Activated T-cell treated with anti-CD3 and anti-CD28 coated beads for 24 hours (primary cell): ENCODE measurements at regions not wholly inside any gene's neighbourhood (a gene's known extent, or its start where the extent isn't known, plus 50 kb on each side); places are given as distances from the start of the nearest gene placed in this dataset.
"Not testable (repeated sequence)": the region's sequence is repeated elsewhere in the genome, so short reads cannot be mapped to it uniquely, and the experiment has no call there.

ENCODE experiments used
- DNase-seq: peaks from one replicate; pipeline ENCODE4 v3.0.0-alpha.2; 2020; ENCODE audit warnings: low read depth

GRCh38 chr22:48425641-48426040, 1402.0 kb downstream of the BRD1 start:
- DNase-seq: no peak

DNA sequence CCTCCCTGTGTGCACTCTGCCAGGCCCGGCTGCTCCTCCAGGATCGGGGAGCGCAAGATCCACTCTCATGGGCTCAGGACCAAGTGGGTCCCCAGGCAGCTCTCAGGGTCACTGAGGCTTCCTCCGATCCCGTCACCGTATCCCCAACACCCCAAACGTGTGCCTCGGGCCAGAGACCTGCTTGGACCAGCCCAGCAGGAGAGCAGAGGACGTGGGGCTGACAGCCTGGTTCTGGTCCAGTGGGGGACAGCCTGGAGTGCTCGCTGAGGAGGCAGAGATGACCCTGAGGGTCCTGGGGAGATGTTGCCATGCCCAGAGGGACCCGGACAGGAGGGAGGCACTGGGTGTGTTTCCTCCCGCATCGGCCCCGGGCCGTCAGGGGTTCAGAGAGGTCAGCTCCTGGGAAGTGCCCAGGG, 1402.6 kb downstream of the BRD1 start:
- DNase-seq: no peak

GRCh38 chr22:48424661-48425060, 1403.0 kb downstream of the BRD1 start:
- DNase-seq: no peak

- no peak for DNase-seq
These were observed 1403.5 kb downstream of the BRD1 start for GRCh38 chr22:48424201-48424627.

DNA sequence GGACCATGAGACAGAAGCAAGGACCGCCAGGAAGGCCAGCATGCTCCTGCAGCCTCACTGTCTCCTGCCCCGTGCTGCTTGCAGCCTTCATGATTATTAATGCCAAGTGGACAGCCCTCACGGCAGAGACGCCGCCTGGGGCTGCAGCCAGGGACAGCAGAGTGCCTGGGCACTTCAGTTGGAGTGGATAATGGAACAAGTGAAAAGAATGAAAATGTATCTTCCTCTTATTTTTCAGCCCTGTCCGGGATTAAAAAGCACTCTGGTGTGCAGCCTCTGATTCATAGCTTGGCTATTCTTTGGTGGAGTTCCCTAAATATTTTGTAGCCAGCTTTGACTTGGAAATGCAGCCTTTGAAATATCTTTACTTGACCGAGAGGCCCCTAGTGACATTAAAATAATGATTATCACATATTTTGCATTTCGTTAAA, 1404.2 kb downstream of the BRD1 start:
- DNase-seq: no peak

DNA sequence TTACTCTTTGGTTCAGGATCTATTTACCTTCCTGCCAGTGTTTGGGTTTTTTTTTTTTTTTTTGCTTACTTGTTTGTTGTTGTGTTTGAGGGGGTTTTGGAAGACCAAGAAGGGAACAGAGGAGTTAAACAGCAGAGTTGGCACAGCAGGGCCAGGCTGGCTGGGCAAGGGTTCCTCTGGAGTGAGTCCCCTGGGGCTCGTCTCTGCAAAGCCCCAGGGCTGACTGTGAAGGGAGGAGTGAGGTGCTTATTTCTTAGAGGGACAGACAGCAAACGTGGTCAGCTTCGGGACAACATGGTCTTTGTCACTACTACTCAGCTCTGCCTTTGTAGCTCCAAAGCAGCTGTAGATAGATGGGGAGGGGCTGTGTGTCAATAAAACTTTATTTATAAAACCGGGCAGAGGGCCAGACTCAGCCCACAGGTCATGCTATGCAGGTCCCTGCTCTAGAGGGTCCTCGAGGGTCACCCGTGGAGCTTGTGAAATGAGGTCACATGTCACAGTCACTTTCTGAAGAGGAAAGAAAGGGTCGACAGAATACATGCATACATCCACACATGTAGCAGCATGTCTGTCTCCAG, 1404.7 kb downstream of the BRD1 start:
- no peak for DNase-seq

DNA sequence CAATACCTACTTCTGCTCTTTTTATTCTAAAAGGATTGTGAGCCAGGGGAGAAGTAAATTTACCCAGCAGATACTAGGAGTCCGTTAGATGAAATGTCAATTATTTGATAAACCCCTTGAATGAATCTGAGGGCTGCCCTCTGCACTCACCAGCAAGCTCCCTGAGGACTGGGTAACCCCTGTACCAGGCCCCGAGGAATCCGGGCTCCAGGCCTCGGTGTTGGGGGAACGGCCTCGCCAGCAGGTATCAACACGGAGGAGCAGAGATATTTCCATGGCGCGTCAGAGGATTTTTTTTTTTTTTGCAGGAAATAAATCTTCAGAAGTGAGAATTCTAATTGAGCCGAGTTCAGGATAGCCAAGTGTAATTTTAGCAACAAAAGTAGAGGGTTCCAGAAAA, 1408.8 kb downstream of the BRD1 start:
- no peak for DNase-seq

- DNase-seq: no peak
These were observed 1410.2 kb downstream of the BRD1 start for GRCh38 chr22:48417225-48418070.

GRCh38 chr22:48416396-48417224, 1411.1 kb downstream of the BRD1 start:
- no peak for DNase-seq

- DNase-seq: no peak
These were observed 1412.2 kb downstream of the BRD1 start for GRCh38 chr22:48415520-48415919.

- DNase-seq: no peak
These were observed 1413.0 kb downstream of the BRD1 start for GRCh38 chr22:48414651-48415050.

GRCh38 chr22:48412931-48413330, 1414.7 kb downstream of the BRD1 start:
- not testable (repeated sequence) for DNase-seq

- no peak for DNase-seq
These were observed 1417.1 kb downstream of the BRD1 start for GRCh38 chr22:48410536-48410935.

DNA sequence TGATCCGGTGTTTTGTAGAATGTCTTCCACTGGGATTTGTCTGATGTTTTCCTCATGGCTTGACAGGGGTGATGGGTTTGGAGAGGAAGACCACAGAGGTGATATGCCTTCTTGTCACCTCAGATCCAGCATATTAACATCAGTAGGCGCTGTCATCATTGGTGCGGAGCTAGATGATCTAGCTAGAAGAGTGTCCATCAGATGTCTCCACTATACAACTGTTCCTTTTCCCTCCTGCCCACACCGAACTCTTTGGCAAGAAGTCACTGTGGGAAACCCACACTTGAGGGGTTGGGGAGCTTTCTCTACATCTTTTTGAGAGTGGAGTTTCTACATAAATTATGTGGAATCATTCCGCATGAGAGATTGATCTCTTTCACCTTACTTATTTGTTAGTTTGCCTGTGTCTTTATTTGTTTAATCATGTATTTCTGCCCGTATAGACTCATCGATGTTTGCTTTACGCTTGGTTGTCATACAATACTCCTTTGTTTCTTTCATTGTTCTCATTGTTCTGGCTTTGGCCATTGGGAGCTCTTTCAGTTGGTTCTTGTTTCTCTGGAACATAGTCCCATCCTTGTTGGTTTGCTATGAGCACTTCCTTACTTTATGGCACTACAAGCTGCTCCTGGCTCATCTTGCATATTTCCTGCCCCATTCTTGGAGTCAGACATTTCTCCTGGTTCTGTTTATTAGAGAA, 1420.3 kb downstream of the BRD1 start:
- no peak for DNase-seq

DNA sequence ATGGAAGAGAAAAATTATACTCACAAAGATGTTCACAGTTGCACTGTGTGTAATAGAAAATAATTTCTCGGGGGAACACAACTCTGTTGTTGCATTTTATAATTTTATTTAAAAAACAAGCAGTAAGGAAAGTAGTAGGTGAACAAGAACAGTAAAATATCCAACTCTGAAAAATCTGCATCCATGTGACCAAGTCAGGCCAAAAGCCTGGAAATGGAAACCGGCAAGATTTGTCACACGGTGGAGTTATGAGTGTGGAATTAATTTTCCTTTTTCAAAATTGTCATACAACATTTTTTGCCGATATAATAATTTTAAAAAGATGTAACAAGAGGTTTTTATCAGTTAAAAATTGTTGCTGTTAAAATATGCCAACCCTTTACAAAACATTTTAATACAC, 1421.5 kb downstream of the BRD1 start:
- no peak for DNase-seq

- DNase-seq: no peak
These were observed 1421.9 kb downstream of the BRD1 start for GRCh38 chr22:48405741-48406140.

DNA sequence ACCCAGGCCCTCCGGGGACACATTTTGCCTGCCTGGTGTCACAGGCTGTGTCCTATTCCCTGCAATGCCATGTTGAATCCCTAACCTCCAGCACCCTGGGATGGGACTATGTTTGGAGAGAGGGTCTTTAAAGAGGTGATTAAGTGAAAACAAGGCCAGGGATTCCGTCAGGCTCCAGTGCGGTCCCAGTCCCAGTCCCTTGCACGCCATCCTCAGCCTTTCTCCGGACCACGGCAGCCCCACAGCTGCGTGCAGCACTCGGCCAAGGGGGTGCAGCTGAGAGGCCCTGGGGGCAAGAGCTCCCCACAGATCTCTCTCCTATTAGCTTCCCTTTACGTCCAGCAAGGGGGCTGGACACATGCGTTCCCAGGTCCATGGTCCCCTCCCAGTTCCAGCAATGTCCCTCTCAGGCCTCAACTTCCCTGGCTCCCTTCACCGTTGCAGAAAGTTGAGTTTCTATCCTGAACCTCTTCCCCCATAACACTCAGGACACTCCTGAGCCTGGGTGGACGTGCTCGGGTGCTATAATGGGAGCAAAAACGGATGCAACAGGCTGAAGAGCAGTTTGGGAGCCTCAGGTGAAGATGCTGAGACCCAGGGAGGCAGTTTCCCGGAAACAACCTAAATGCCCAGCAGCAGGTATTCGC, 1422.7 kb downstream of the BRD1 start:
- DNase-seq: no peak

GRCh38 chr22:48403521-48404403, 1423.9 kb downstream of the BRD1 start:
- no peak for DNase-seq

DNA sequence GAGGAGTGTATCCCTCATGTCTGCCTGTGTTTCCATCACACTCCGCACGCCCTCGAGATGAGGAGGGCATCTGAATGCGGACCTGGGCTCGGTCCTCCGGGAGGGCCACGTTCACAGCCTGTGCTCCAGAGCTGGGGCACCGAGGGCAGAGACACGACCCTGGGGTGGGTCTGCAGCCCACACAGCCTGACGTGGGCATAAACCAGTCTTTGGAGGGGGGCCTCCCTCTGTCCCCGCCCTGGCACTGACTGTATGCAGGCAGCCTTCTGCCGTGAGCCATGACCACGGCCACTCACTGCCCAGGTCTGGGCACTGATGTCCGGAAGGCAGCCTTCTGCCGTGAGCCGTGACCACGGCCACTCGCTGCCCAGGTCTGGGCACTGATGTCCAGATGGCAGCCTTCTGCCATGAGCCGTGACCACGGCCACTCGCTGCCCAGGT, 1425.1 kb downstream of the BRD1 start:
- DNase-seq: no peak

GRCh38 chr22:48401523-48401922, 1426.2 kb downstream of the BRD1 start:
- DNase-seq: not testable (repeated sequence)
